Left renal pelvis (tissue), 4 donors: ENCODE measurements at regions not wholly inside any gene's neighbourhood (a gene's known extent, or its start where the extent isn't known, plus 50 kb on each side); places are given as distances from the start of the nearest gene placed in this dataset.

Source experiments
- DNase-seq, 4 donors: peaks; one replicate each; pipeline ENCODE4 v3.0.0-alpha.2; 2013; ENCODE audit warnings: low read depth in 4 of 4, low spot score in 3 of 4

- no peak for DNase-seq
Measured at GRCh38 chr3:106882297-106882696, 494.9 kb upstream of the CCDC54 start.

GRCh38 chr3:106906074-106906473, 471.2 kb upstream of the CCDC54 start:
- DNase-seq = no peak

- no peak for DNase-seq
Measured at GRCh38 chr3:106908181-106908938, 468.9 kb upstream of the CCDC54 start.

GRCh38 chr3:106913111-106913698, 464.0 kb upstream of the CCDC54 start:
- DNase-seq = no peak

GRCh38 chr3:106913966-106914365, 463.3 kb upstream of the CCDC54 start:
- DNase-seq = no peak

GRCh38 chr3:106920609-106921008, 456.6 kb upstream of the CCDC54 start:
- DNase-seq = no peak

GRCh38 chr3:106929081-106929480, 448.2 kb upstream of the CCDC54 start:
- DNase-seq = no peak

- DNase-seq = no peak
Measured at GRCh38 chr3:106930086-106930485, 447.2 kb upstream of the CCDC54 start.

GRCh38 chr3:106931904-106932303, 445.3 kb upstream of the CCDC54 start:
- no peak for DNase-seq

GRCh38 chr3:106936337-106936736, 440.9 kb upstream of the CCDC54 start:
- no peak for DNase-seq

- DNase-seq = no peak
Measured at GRCh38 chr3:106942051-106942450, 435.2 kb upstream of the CCDC54 start.

GRCh38 chr3:106943071-106943470, 434.2 kb upstream of the CCDC54 start:
- DNase-seq = no peak

- no peak for DNase-seq
Measured at GRCh38 chr3:106945435-106945834, 431.8 kb upstream of the CCDC54 start.

GRCh38 chr3:106946866-106947265, 430.4 kb upstream of the CCDC54 start:
- DNase-seq = no peak

- no peak for DNase-seq
Measured at GRCh38 chr3:106957029-106957428, 420.2 kb upstream of the CCDC54 start.

- no peak for DNase-seq
Measured at GRCh38 chr3:106962993-106963392, 414.2 kb upstream of the CCDC54 start.

- peak; percentile 35 to 51 (median 45) for DNase-seq
Measured at GRCh38 chr3:106963442-106963841, 413.8 kb upstream of the CCDC54 start.

GRCh38 chr3:106965307-106965706, 411.9 kb upstream of the CCDC54 start:
- no peak for DNase-seq

GRCh38 chr3:106969596-106969995, 407.6 kb upstream of the CCDC54 start:
- DNase-seq = no peak

- DNase-seq = no peak
Measured at GRCh38 chr3:106981392-106981791, 395.8 kb upstream of the CCDC54 start.

GRCh38 chr3:106985721-106986120, 391.5 kb upstream of the CCDC54 start:
- no peak for DNase-seq
